ENCODE measurements at regions not wholly inside any gene's neighbourhood (a gene's known extent, or its start where the extent isn't known, plus 50 kb on each side); places are given as distances from the start of the nearest gene placed in this dataset.

GRCh38 chr1:68294367-68295066, 62.2 kb upstream of the WLS start:
- no peak overlapping the region for H3K27ac ChIP-seq
- no peak overlapping the region for H3K4me2 ChIP-seq
- H3K79me2 ChIP-seq (ENCODE audit: insufficient read depth, low read depth) = no peaks in the 10 kb centered on the region
- no peaks in the 10 kb centered on the region for H3K27me3 ChIP-seq (ENCODE audit: insufficient read depth, low read depth)
- no peak for TF ChIP-seq CTCF (conservative IDR thresholded peaks at IDR 0.05; ENCODE audit: low read depth, low read length)
- H3K4me1 ChIP-seq (ENCODE audit: low read depth, poor library complexity, severe bottlenecking) = peaks cover 24% of the 10 kb centered on the region
- no peak overlapping the region for H3K4me3 ChIP-seq (IDR thresholded peaks at IDR 0.05; ENCODE audit: insufficient read depth, low read depth, low read length)
- H2AFZ ChIP-seq (ENCODE audit: low read depth) = no peak overlapping the region
- H4K20me1 ChIP-seq (ENCODE audit: insufficient read depth) = no peaks in the 10 kb centered on the region
- no peak overlapping the region for H3K9ac ChIP-seq
- H3K36me3 ChIP-seq (ENCODE audit: insufficient read depth) = no peaks in the 10 kb centered on the region

GRCh38 chr1:68293609-68294366, 61.5 kb upstream of the WLS start:
- H3K79me2 ChIP-seq (ENCODE audit: insufficient read depth, low read depth) = no peaks in the 10 kb centered on the region
- no peak for TF ChIP-seq CTCF (conservative IDR thresholded peaks at IDR 0.05; ENCODE audit: low read depth, low read length)
- no peaks in the 10 kb centered on the region for H3K27me3 ChIP-seq (ENCODE audit: insufficient read depth, low read depth)
- H2AFZ ChIP-seq (ENCODE audit: low read depth) = no peak overlapping the region
- no peaks in the 10 kb centered on the region for H4K20me1 ChIP-seq (ENCODE audit: insufficient read depth)
- H3K27ac ChIP-seq = no peak overlapping the region
- peaks cover 24% of the 10 kb centered on the region for H3K4me1 ChIP-seq (ENCODE audit: low read depth, poor library complexity, severe bottlenecking)
- no peak overlapping the region for H3K9ac ChIP-seq
- no peaks in the 10 kb centered on the region for H3K36me3 ChIP-seq (ENCODE audit: insufficient read depth)
- H3K4me2 ChIP-seq = no peak overlapping the region
- H3K4me3 ChIP-seq (IDR thresholded peaks at IDR 0.05; ENCODE audit: insufficient read depth, low read depth, low read length) = no peak overlapping the region

GRCh38 chr1:68293122-68293521, 60.8 kb upstream of the WLS start:
- no peak overlapping the region; the same call in 1 of the 2 replicates for H3K27ac ChIP-seq
- no peaks in the 10 kb centered on the region for H3K36me3 ChIP-seq (ENCODE audit: insufficient read depth)
- no peaks in the 10 kb centered on the region for H3K27me3 ChIP-seq (ENCODE audit: insufficient read depth, low read depth)
- H3K79me2 ChIP-seq (ENCODE audit: insufficient read depth, low read depth) = no peaks in the 10 kb centered on the region
- H4K20me1 ChIP-seq (ENCODE audit: insufficient read depth) = no peaks in the 10 kb centered on the region
- no peak for TF ChIP-seq CTCF (conservative IDR thresholded peaks at IDR 0.05; ENCODE audit: low read depth, low read length)
- 0 out of 2 replicates have a peak overlapping the region, but pooled peaks have one; percentile 54 for H3K4me2 ChIP-seq
- no peak overlapping the region for H2AFZ ChIP-seq (ENCODE audit: low read depth)
- H3K9ac ChIP-seq = no peak overlapping the region
- H3K4me1 ChIP-seq (ENCODE audit: low read depth, poor library complexity, severe bottlenecking) = peaks cover 24% of the 10 kb centered on the region
- H3K4me3 ChIP-seq (IDR thresholded peaks at IDR 0.05; ENCODE audit: insufficient read depth, low read depth, low read length) = no peak overlapping the region

- Histone ChIP-seq H3K9ac (no peak overlapping the region), H3K27ac (peak overlapping the region; percentile 46), H3K4me1 (ENCODE audit: low read depth, poor library complexity, severe bottlenecking) (peaks cover 24% of the 10 kb centered on the region), H3K27me3 (ENCODE audit: insufficient read depth, low read depth) (no peaks in the 10 kb centered on the region), H3K4me2 (peak overlapping the region; percentile 54; the same call in 1 of the 2 replicates), H3K36me3 (ENCODE audit: insufficient read depth) (no peaks in the 10 kb centered on the region), H3K79me2 (ENCODE audit: insufficient read depth, low read depth) (no peaks in the 10 kb centered on the region), H3K4me3 (IDR thresholded peaks at IDR 0.05; ENCODE audit: insufficient read depth, low read depth, low read length) (no peak overlapping the region), H2AFZ (ENCODE audit: low read depth) (peak overlapping the region; percentile 23; the same call in 1 of the 2 replicates), H4K20me1 (ENCODE audit: insufficient read depth) (no peaks in the 10 kb centered on the region)
- no peak for TF ChIP-seq CTCF (conservative IDR thresholded peaks at IDR 0.05; ENCODE audit: low read depth, low read length)
Observed at GRCh38 chr1:68291688-68292384, 59.5 kb upstream of the WLS start.

Data from KMS-11 (cell line).